C4-2B (cell line): ENCODE measurements at regions not wholly inside any gene's neighbourhood (a gene's known extent, or its start where the extent isn't known, plus 50 kb on each side); places are given as distances from the start of the nearest gene placed in this dataset.

ENCODE experiments used
- ZFX ChIP-seq: fragments of 450-650 bp; IDR thresholded peaks from 2 replicates; pipeline ENCODE4 v1.6.1; 2017
- TF ChIP-seq, protein P1 (sequence below): fragments of 450-650 bp; conservative IDR thresholded peaks from 2 replicates; pipeline ENCODE4 v1.5.1; 2017; ENCODE audit warnings: mild to moderate bottlenecking

GRCh38 chr2:57711991-57712390 is 334.6 kb upstream of the VRK2 start:
- TF ChIP-seq, protein P1, sequence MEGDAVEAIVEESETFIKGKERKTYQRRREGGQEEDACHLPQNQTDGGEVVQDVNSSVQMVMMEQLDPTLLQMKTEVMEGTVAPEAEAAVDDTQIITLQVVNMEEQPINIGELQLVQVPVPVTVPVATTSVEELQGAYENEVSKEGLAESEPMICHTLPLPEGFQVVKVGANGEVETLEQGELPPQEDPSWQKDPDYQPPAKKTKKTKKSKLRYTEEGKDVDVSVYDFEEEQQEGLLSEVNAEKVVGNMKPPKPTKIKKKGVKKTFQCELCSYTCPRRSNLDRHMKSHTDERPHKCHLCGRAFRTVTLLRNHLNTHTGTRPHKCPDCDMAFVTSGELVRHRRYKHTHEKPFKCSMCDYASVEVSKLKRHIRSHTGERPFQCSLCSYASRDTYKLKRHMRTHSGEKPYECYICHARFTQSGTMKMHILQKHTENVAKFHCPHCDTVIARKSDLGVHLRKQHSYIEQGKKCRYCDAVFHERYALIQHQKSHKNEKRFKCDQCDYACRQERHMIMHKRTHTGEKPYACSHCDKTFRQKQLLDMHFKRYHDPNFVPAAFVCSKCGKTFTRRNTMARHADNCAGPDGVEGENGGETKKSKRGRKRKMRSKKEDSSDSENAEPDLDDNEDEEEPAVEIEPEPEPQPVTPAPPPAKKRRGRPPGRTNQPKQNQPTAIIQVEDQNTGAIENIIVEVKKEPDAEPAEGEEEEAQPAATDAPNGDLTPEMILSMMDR: no peak
- TF ChIP-seq ZFX: no peak
